ENCODE measurements at regions not wholly inside any gene's neighbourhood (a gene's known extent, or its start where the extent isn't known, plus 50 kb on each side); places are given as distances from the start of the nearest gene placed in this dataset.

DNA sequence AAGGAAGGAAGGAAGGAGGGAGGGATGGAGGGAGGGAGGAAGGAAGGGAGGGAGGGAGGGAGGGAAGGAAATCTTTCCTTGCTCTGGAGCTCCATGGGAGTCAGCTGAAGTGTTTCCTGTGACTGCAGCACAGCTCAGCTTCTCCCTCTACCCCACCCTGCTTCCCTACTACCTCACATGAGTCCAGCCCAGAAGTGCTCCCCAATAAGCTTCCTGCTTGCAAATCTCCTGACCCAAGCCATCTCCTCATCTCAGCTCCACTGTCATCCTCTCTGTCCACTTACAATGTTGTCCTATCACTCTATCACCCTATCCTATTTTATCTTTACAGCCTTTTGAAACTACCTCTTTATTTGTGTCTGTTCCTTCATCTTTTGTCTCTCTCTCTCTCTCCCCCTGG, 52.9 kb upstream of the SSBP3 start:
- FAIRE-seq (no peak), DNase-seq (ENCODE audit: insufficient read length, low spot score) (no peak)
- TF ChIP-seq, protein P1, sequence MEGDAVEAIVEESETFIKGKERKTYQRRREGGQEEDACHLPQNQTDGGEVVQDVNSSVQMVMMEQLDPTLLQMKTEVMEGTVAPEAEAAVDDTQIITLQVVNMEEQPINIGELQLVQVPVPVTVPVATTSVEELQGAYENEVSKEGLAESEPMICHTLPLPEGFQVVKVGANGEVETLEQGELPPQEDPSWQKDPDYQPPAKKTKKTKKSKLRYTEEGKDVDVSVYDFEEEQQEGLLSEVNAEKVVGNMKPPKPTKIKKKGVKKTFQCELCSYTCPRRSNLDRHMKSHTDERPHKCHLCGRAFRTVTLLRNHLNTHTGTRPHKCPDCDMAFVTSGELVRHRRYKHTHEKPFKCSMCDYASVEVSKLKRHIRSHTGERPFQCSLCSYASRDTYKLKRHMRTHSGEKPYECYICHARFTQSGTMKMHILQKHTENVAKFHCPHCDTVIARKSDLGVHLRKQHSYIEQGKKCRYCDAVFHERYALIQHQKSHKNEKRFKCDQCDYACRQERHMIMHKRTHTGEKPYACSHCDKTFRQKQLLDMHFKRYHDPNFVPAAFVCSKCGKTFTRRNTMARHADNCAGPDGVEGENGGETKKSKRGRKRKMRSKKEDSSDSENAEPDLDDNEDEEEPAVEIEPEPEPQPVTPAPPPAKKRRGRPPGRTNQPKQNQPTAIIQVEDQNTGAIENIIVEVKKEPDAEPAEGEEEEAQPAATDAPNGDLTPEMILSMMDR (IDR thresholded peaks at IDR 0.05; ENCODE audit: insufficient read depth, missing control alignments) = no peak

DNA sequence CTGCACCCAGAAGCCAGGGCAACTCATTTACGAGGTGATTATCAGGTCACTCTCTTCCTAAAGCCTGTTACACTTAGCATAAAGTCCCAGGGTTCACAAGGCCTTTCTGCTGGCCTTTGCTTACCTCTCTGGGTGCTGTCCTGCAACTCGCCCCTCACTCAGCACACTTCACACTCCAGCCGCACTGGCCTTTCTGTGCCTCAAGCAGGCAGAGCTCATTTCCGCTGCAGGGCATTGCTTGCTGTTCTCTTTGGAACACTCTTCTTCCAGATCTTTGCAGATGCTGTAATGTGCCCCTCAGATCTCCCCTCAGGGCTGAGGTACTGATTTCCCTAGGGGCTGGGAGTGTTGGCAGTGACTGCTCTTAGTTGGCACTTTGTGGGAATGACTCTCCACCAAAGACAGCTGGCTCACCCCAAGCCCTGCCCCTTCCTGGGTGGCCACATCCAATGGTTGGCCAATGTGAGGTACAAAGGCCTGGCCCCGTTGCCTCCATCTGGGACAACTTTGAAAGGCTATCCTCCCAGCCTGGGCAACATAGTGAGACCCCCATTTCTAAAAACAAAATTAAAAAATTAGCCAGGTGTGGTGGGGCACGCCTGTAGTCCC, 50.8 kb upstream of the SSBP3 start:
- TF ChIP-seq, protein P1 (IDR thresholded peaks at IDR 0.05; ENCODE audit: insufficient read depth, missing control alignments) = no peak
- DNase-seq (ENCODE audit: insufficient read length, low spot score) (no peak), FAIRE-seq (no peak)

DNA sequence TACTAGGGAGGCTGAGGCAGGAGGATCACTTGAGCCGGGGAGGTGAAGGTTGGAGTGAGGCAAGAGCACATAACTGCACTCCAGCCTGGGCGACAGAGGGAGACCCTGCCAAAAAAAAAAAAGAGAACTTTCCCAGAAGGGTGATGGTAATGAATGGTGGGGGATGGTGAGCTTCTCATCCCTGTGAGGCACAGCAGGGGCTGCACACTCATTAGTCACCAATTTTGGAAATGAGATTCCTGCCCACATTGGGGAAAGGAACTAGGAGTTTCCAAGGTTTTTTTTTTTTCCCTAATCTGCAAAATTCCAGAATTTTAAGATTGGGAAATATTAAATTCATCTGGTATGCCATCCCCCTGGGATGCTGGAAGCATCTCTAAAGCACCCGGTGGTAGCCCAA, 50.2 kb upstream of the SSBP3 start:
- DNase-seq (ENCODE audit: insufficient read length, low spot score) (no peak), FAIRE-seq (no peak)
- TF ChIP-seq, protein P1 (IDR thresholded peaks at IDR 0.05; ENCODE audit: insufficient read depth, missing control alignments) = no peak
